ENCODE measurements at regions not wholly inside any gene's neighbourhood (a gene's known extent, or its start where the extent isn't known, plus 50 kb on each side); places are given as distances from the start of the nearest gene placed in this dataset.

GRCh38 chr1:98306517-98307089, 354.9 kb upstream of the SNX7 start:
- no peak overlapping the region for H3K4me3 ChIP-seq (ENCODE audit: insufficient read depth, low read depth, low read length)
- H3K27me3 ChIP-seq (ENCODE audit: control insufficient read depth, insufficient read depth, low read length, poor library complexity, severe bottlenecking): no peaks in the 10 kb centered on the region
- H3K4me1 ChIP-seq (ENCODE audit: control insufficient read depth, insufficient read depth, low read length): no peaks in the 10 kb centered on the region
- no peak overlapping the region for H3K27ac ChIP-seq (ENCODE audit: insufficient read depth, low read depth, low read length, poor library complexity, severe bottlenecking)
- H3K36me3 ChIP-seq (ENCODE audit: control insufficient read depth, insufficient read depth, low read length): no peaks in the 10 kb centered on the region
- no peaks in the 10 kb centered on the region for H3K9me3 ChIP-seq (ENCODE audit: control insufficient read depth, low read length)

GRCh38 chr1:98305362-98305761, 356.2 kb upstream of the SNX7 start:
- Histone ChIP-seq H3K4me1 (ENCODE audit: control insufficient read depth, insufficient read depth, low read length) (no peaks in the 10 kb centered on the region), H3K27ac (ENCODE audit: insufficient read depth, low read depth, low read length, poor library complexity, severe bottlenecking) (no peak overlapping the region), H3K36me3 (ENCODE audit: control insufficient read depth, insufficient read depth, low read length) (no peaks in the 10 kb centered on the region), H3K9me3 (ENCODE audit: control insufficient read depth, low read length) (no peaks in the 10 kb centered on the region), H3K27me3 (ENCODE audit: control insufficient read depth, insufficient read depth, low read length, poor library complexity, severe bottlenecking) (no peaks in the 10 kb centered on the region), H3K4me3 (ENCODE audit: insufficient read depth, low read depth, low read length) (no peak overlapping the region)
- WGBS, 2 experiments: 92 to 96% methylated on average over 1 of the region's 2 CpGs

- Histone ChIP-seq H3K27ac (ENCODE audit: insufficient read depth, low read depth, low read length, poor library complexity, severe bottlenecking) (no peak overlapping the region), H3K36me3 (ENCODE audit: control insufficient read depth, insufficient read depth, low read length) (no peaks in the 10 kb centered on the region), H3K27me3 (ENCODE audit: control insufficient read depth, insufficient read depth, low read length, poor library complexity, severe bottlenecking) (no peaks in the 10 kb centered on the region), H3K4me3 (ENCODE audit: insufficient read depth, low read depth, low read length) (no peak overlapping the region), H3K9me3 (ENCODE audit: control insufficient read depth, low read length) (no peaks in the 10 kb centered on the region), H3K4me1 (ENCODE audit: control insufficient read depth, insufficient read depth, low read length) (no peaks in the 10 kb centered on the region)
Measured at GRCh38 chr1:98304888-98305287, 356.6 kb upstream of the SNX7 start.

- no peaks in the 10 kb centered on the region for H3K36me3 ChIP-seq (ENCODE audit: control insufficient read depth, insufficient read depth, low read length)
- 87 to 94% methylated on average over 3 of the region's 3 CpGs for WGBS, 2 experiments
- no peak overlapping the region for H3K27ac ChIP-seq (ENCODE audit: insufficient read depth, low read depth, low read length, poor library complexity, severe bottlenecking)
- no peaks in the 10 kb centered on the region for H3K9me3 ChIP-seq (ENCODE audit: control insufficient read depth, low read length)
- H3K4me3 ChIP-seq (ENCODE audit: insufficient read depth, low read depth, low read length): no peak overlapping the region
- no peaks in the 10 kb centered on the region for H3K4me1 ChIP-seq (ENCODE audit: control insufficient read depth, insufficient read depth, low read length)
- no peaks in the 10 kb centered on the region for H3K27me3 ChIP-seq (ENCODE audit: control insufficient read depth, insufficient read depth, low read length, poor library complexity, severe bottlenecking)
Measured at GRCh38 chr1:98299861-98300260, 361.7 kb upstream of the SNX7 start.

GRCh38 chr1:98299313-98299712, 362.2 kb upstream of the SNX7 start:
- Histone ChIP-seq H3K4me3 (ENCODE audit: insufficient read depth, low read depth, low read length) (no peak overlapping the region), H3K4me1 (ENCODE audit: control insufficient read depth, insufficient read depth, low read length) (no peaks in the 10 kb centered on the region), H3K27ac (ENCODE audit: insufficient read depth, low read depth, low read length, poor library complexity, severe bottlenecking) (no peak overlapping the region), H3K9me3 (ENCODE audit: control insufficient read depth, low read length) (no peaks in the 10 kb centered on the region), H3K27me3 (ENCODE audit: control insufficient read depth, insufficient read depth, low read length, poor library complexity, severe bottlenecking) (no peaks in the 10 kb centered on the region), H3K36me3 (ENCODE audit: control insufficient read depth, insufficient read depth, low read length) (no peaks in the 10 kb centered on the region)

- Histone ChIP-seq H3K27me3 (ENCODE audit: control insufficient read depth, insufficient read depth, low read length, poor library complexity, severe bottlenecking) (no peaks in the 10 kb centered on the region), H3K36me3 (ENCODE audit: control insufficient read depth, insufficient read depth, low read length) (no peaks in the 10 kb centered on the region)
Measured at GRCh38 chr1:98298319-98298718, 363.2 kb upstream of the SNX7 start.

GRCh38 chr1:98296681-98297080, 364.8 kb upstream of the SNX7 start:
- no peaks in the 10 kb centered on the region for H3K36me3 ChIP-seq (ENCODE audit: control insufficient read depth, insufficient read depth, low read length)
- 84 to 88% methylated on average over 1 of the region's 1 CpG for WGBS, 2 experiments
- H3K4me3 ChIP-seq (ENCODE audit: insufficient read depth, low read depth, low read length): no peak overlapping the region
- no peaks in the 10 kb centered on the region for H3K4me1 ChIP-seq (ENCODE audit: control insufficient read depth, insufficient read depth, low read length)
- H3K27me3 ChIP-seq (ENCODE audit: control insufficient read depth, insufficient read depth, low read length, poor library complexity, severe bottlenecking): no peaks in the 10 kb centered on the region
- no peak overlapping the region for H3K27ac ChIP-seq (ENCODE audit: insufficient read depth, low read depth, low read length, poor library complexity, severe bottlenecking)
- no peaks in the 10 kb centered on the region for H3K9me3 ChIP-seq (ENCODE audit: control insufficient read depth, low read length)

More at GRCh38 chr1:98298319-98298718, 363.2 kb upstream of the SNX7 start:
- Histone ChIP-seq H3K27ac (ENCODE audit: insufficient read depth, low read depth, low read length, poor library complexity, severe bottlenecking) (no peak overlapping the region), H3K4me1 (ENCODE audit: control insufficient read depth, insufficient read depth, low read length) (no peaks in the 10 kb centered on the region), H3K9me3 (ENCODE audit: control insufficient read depth, low read length) (no peaks in the 10 kb centered on the region), H3K4me3 (ENCODE audit: insufficient read depth, low read depth, low read length) (no peak overlapping the region)
- WGBS, 2 experiments: 94 to 100% methylated on average over 2 of the region's 2 CpGs

- Histone ChIP-seq H3K36me3 (ENCODE audit: control insufficient read depth, insufficient read depth, low read length) (no peaks in the 10 kb centered on the region), H3K27ac (ENCODE audit: insufficient read depth, low read depth, low read length, poor library complexity, severe bottlenecking) (no peak overlapping the region), H3K4me1 (ENCODE audit: control insufficient read depth, insufficient read depth, low read length) (no peaks in the 10 kb centered on the region), H3K27me3 (ENCODE audit: control insufficient read depth, insufficient read depth, low read length, poor library complexity, severe bottlenecking) (no peaks in the 10 kb centered on the region), H3K9me3 (ENCODE audit: control insufficient read depth, low read length) (no peaks in the 10 kb centered on the region), H3K4me3 (ENCODE audit: insufficient read depth, low read depth, low read length) (no peak overlapping the region)
- 89 to 100% methylated on average over 1 to 2 of the region's 2 CpGs for WGBS, 2 experiments
Measured at GRCh38 chr1:98294127-98294526, 367.4 kb upstream of the SNX7 start.

GRCh38 chr1:98292994-98293393, 368.5 kb upstream of the SNX7 start:
- no peak overlapping the region for H3K27ac ChIP-seq (ENCODE audit: insufficient read depth, low read depth, low read length, poor library complexity, severe bottlenecking)
- no peaks in the 10 kb centered on the region for H3K36me3 ChIP-seq (ENCODE audit: control insufficient read depth, insufficient read depth, low read length)

GRCh38 chr1:98289311-98289710, 368.5 kb upstream of the DPYD start:
- H3K4me3 ChIP-seq (ENCODE audit: insufficient read depth, low read depth, low read length): no peak overlapping the region
- no peaks in the 10 kb centered on the region for H3K36me3 ChIP-seq (ENCODE audit: control insufficient read depth, insufficient read depth, low read length)
- H3K27me3 ChIP-seq (ENCODE audit: control insufficient read depth, insufficient read depth, low read length, poor library complexity, severe bottlenecking): no peaks in the 10 kb centered on the region
- no peaks in the 10 kb centered on the region for H3K9me3 ChIP-seq (ENCODE audit: control insufficient read depth, low read length)
- 91% methylated on average over 1 of the region's 1 CpG; no CpG with 5 or more reads in 1 of the 2 experiments for WGBS, 2 experiments
- H3K27ac ChIP-seq (ENCODE audit: insufficient read depth, low read depth, low read length, poor library complexity, severe bottlenecking): no peak overlapping the region
- H3K4me1 ChIP-seq (ENCODE audit: control insufficient read depth, insufficient read depth, low read length): no peaks in the 10 kb centered on the region

More at GRCh38 chr1:98292994-98293393, 368.5 kb upstream of the SNX7 start:
- no peaks in the 10 kb centered on the region for H3K9me3 ChIP-seq (ENCODE audit: control insufficient read depth, low read length)
- no peaks in the 10 kb centered on the region for H3K27me3 ChIP-seq (ENCODE audit: control insufficient read depth, insufficient read depth, low read length, poor library complexity, severe bottlenecking)
- H3K4me1 ChIP-seq (ENCODE audit: control insufficient read depth, insufficient read depth, low read length): no peaks in the 10 kb centered on the region
- H3K4me3 ChIP-seq (ENCODE audit: insufficient read depth, low read depth, low read length): no peak overlapping the region

GRCh38 chr1:98288494-98288893, 367.7 kb upstream of the DPYD start:
- no peaks in the 10 kb centered on the region for H3K36me3 ChIP-seq (ENCODE audit: control insufficient read depth, insufficient read depth, low read length)
- H3K4me1 ChIP-seq (ENCODE audit: control insufficient read depth, insufficient read depth, low read length): no peaks in the 10 kb centered on the region
- H3K27me3 ChIP-seq (ENCODE audit: control insufficient read depth, insufficient read depth, low read length, poor library complexity, severe bottlenecking): no peaks in the 10 kb centered on the region
- H3K27ac ChIP-seq (ENCODE audit: insufficient read depth, low read depth, low read length, poor library complexity, severe bottlenecking): no peak overlapping the region
- no peak overlapping the region for H3K4me3 ChIP-seq (ENCODE audit: insufficient read depth, low read depth, low read length)
- no peaks in the 10 kb centered on the region for H3K9me3 ChIP-seq (ENCODE audit: control insufficient read depth, low read length)
- 100% methylated on average over 1 of the region's 2 CpGs; no CpG with 5 or more reads in 1 of the 2 experiments for WGBS, 2 experiments
